ENCODE measurements at regions not wholly inside any gene's neighbourhood (a gene's known extent, or its start where the extent isn't known, plus 50 kb on each side); places are given as distances from the start of the nearest gene placed in this dataset.
"Not testable (repeated sequence)": the region's sequence is repeated elsewhere in the genome, so short reads cannot be mapped to it uniquely, and the experiment has no call there.

- ATAC-seq (replicated peaks) = no peak
- Mint-ChIP-seq H3K4me1 (no peaks in the 10 kb centered on the region), H3K27ac (no peak overlapping the region), H3K27me3 (no peaks in the 10 kb centered on the region), H3K4me3 (no peak overlapping the region), H3K9me3 (peaks cover 3 to 5% of the 10 kb centered on the region in 2 donors), H3K36me3 (no peaks in the 10 kb centered on the region)
- no peak for DNase-seq
Measured at GRCh38 chr16:52128361-52128760, 418.6 kb downstream of the TOX3 start.

- no peaks in the 10 kb centered on the region for H3K36me3 Mint-ChIP-seq
Measured at GRCh38 chr16:52123842-52124241, 423.1 kb downstream of the TOX3 start.

GRCh38 chr16:52123061-52123839 lies 423.7 kb downstream of the TOX3 start:
- ATAC-seq (replicated peaks) = no peak
- DNase-seq = no peak
- no peak overlapping the region for H3K27ac Mint-ChIP-seq
- no peaks in the 10 kb centered on the region for H3K27me3 Mint-ChIP-seq
- no peaks in the 10 kb centered on the region for H3K36me3 Mint-ChIP-seq
- H3K9me3 Mint-ChIP-seq = peaks cover 12 to 24% of the 10 kb centered on the region in 2 donors
- no peaks in the 10 kb centered on the region for H3K4me1 Mint-ChIP-seq
- H3K4me3 Mint-ChIP-seq = no peak overlapping the region

More at GRCh38 chr16:52123842-52124241, 423.1 kb downstream of the TOX3 start:
- H3K27me3 Mint-ChIP-seq = no peaks in the 10 kb centered on the region
- DNase-seq (no peak), ATAC-seq (replicated peaks) (no peak)
- H3K4me1 Mint-ChIP-seq = no peaks in the 10 kb centered on the region
- H3K27ac Mint-ChIP-seq = no peak overlapping the region
- no peak overlapping the region for H3K4me3 Mint-ChIP-seq
- H3K9me3 Mint-ChIP-seq = peaks cover 12 to 23% of the 10 kb centered on the region in 2 donors

GRCh38 chr16:52117171-52117570 lies 429.8 kb downstream of the TOX3 start:
- Mint-ChIP-seq H3K36me3 (no peaks in the 10 kb centered on the region), H3K4me1 (no peaks in the 10 kb centered on the region), H3K27me3 (peaks cover 0 to 3% of the 10 kb centered on the region in 2 donors), H3K9me3 (peaks cover 9 to 32% of the 10 kb centered on the region in 2 donors), H3K4me3 (no peak overlapping the region), H3K27ac (no peak overlapping the region)
- DNase-seq = no peak
- no peak for ATAC-seq (replicated peaks)

- DNase-seq (no peak), ATAC-seq (replicated peaks) (no peak)
- H3K36me3 Mint-ChIP-seq = no peaks in the 10 kb centered on the region
Measured at GRCh38 chr16:52114379-52114778, 432.6 kb downstream of the TOX3 start.

GRCh38 chr16:52113533-52114183 lies 433.3 kb downstream of the TOX3 start:
- Mint-ChIP-seq H3K9me3 (peaks cover 1 to 11% of the 10 kb centered on the region in 2 donors), H3K27ac (no peak overlapping the region), H3K4me1 (no peaks in the 10 kb centered on the region), H3K27me3 (peaks cover 0 to 3% of the 10 kb centered on the region in 2 donors), H3K36me3 (no peaks in the 10 kb centered on the region), H3K4me3 (no peak overlapping the region)
- ATAC-seq (replicated peaks) (no peak), DNase-seq (no peak)

More at GRCh38 chr16:52114379-52114778, 432.6 kb downstream of the TOX3 start:
- no peak overlapping the region for H3K4me3 Mint-ChIP-seq
- peaks cover 5 to 17% of the 10 kb centered on the region in 2 donors for H3K9me3 Mint-ChIP-seq
- no peaks in the 10 kb centered on the region for H3K4me1 Mint-ChIP-seq
- H3K27me3 Mint-ChIP-seq = peaks cover 0 to 3% of the 10 kb centered on the region in 2 donors
- H3K27ac Mint-ChIP-seq = no peak overlapping the region

- DNase-seq; H3K9me3 Mint-ChIP-seq; ATAC-seq (replicated peaks); H3K36me3 Mint-ChIP-seq; H3K27ac Mint-ChIP-seq; H3K4me1 Mint-ChIP-seq; H3K4me3 Mint-ChIP-seq; H3K27me3 Mint-ChIP-seq: not testable (repeated sequence)
Measured at GRCh38 chr16:52104993-52105392, 441.9 kb downstream of the TOX3 start.

GRCh38 chr16:52103791-52104190 lies 443.2 kb downstream of the TOX3 start:
- Mint-ChIP-seq H3K36me3 (no peaks in the 10 kb centered on the region), H3K9me3 (no peaks in the 10 kb centered on the region), H3K27ac (no peak overlapping the region), H3K4me3 (no peak overlapping the region), H3K4me1 (no peaks in the 10 kb centered on the region), H3K27me3 (no peaks in the 10 kb centered on the region)
- ATAC-seq (replicated peaks) (no peak), DNase-seq (no peak)

- ATAC-seq (replicated peaks) = no peak
- H3K36me3 Mint-ChIP-seq = no peaks in the 10 kb centered on the region
- H3K4me1 Mint-ChIP-seq = no peaks in the 10 kb centered on the region
- no peak overlapping the region for H3K27ac Mint-ChIP-seq
- no peak overlapping the region for H3K4me3 Mint-ChIP-seq
- H3K27me3 Mint-ChIP-seq = no peaks in the 10 kb centered on the region
- no peak for DNase-seq
- H3K9me3 Mint-ChIP-seq = no peaks in the 10 kb centered on the region
Measured at GRCh38 chr16:52101246-52101645, 445.7 kb downstream of the TOX3 start.

GRCh38 chr16:52099382-52099781 lies 447.6 kb downstream of the TOX3 start:
- H3K27me3 Mint-ChIP-seq = no peaks in the 10 kb centered on the region
- H3K36me3 Mint-ChIP-seq = no peaks in the 10 kb centered on the region
- H3K9me3 Mint-ChIP-seq = peaks cover 0 to 3% of the 10 kb centered on the region in 2 donors
- no peaks in the 10 kb centered on the region for H3K4me1 Mint-ChIP-seq
- DNase-seq = no peak
- H3K4me3 Mint-ChIP-seq = no peak overlapping the region
- no peak overlapping the region for H3K27ac Mint-ChIP-seq
- ATAC-seq (replicated peaks) = no peak

GRCh38 chr16:52095471-52095870 lies 451.5 kb downstream of the TOX3 start:
- H3K27ac Mint-ChIP-seq = no peak overlapping the region
- H3K36me3 Mint-ChIP-seq = no peaks in the 10 kb centered on the region
- peaks cover 0 to 3% of the 10 kb centered on the region in 2 donors for H3K9me3 Mint-ChIP-seq
- H3K4me1 Mint-ChIP-seq = no peaks in the 10 kb centered on the region
- DNase-seq (no peak), ATAC-seq (replicated peaks) (no peak)
- H3K27me3 Mint-ChIP-seq = no peaks in the 10 kb centered on the region
- no peak overlapping the region for H3K4me3 Mint-ChIP-seq

GRCh38 chr16:52092126-52092525 lies 454.8 kb downstream of the TOX3 start:
- Mint-ChIP-seq H3K36me3 (no peaks in the 10 kb centered on the region), H3K4me1 (no peaks in the 10 kb centered on the region), H3K27ac (no peak overlapping the region), H3K4me3 (no peak overlapping the region), H3K27me3 (no peaks in the 10 kb centered on the region), H3K9me3 (peaks cover 0 to 3% of the 10 kb centered on the region in 2 donors)
- no peak for ATAC-seq (replicated peaks)
- no peak for DNase-seq

- no peak overlapping the region for H3K4me3 Mint-ChIP-seq
- no peaks in the 10 kb centered on the region for H3K9me3 Mint-ChIP-seq
- ATAC-seq (replicated peaks) (no peak), DNase-seq (no peak)
- H3K36me3 Mint-ChIP-seq = no peaks in the 10 kb centered on the region
- no peaks in the 10 kb centered on the region for H3K27me3 Mint-ChIP-seq
- H3K4me1 Mint-ChIP-seq = no peaks in the 10 kb centered on the region
- H3K27ac Mint-ChIP-seq = no peak overlapping the region
Measured at GRCh38 chr16:52090080-52090479, 456.9 kb downstream of the TOX3 start.

- Mint-ChIP-seq H3K9me3 (no peaks in the 10 kb centered on the region), H3K4me3 (no peak overlapping the region), H3K27ac (no peak overlapping the region), H3K36me3 (no peaks in the 10 kb centered on the region), H3K27me3 (no peaks in the 10 kb centered on the region), H3K4me1 (no peaks in the 10 kb centered on the region)
- DNase-seq = no peak
- ATAC-seq (replicated peaks) = no peak
Measured at GRCh38 chr16:52089476-52089875, 457.5 kb downstream of the TOX3 start.

GRCh38 chr16:52086901-52087300 lies 460.0 kb downstream of the TOX3 start:
- no peaks in the 10 kb centered on the region for H3K27me3 Mint-ChIP-seq
- no peak for ATAC-seq (replicated peaks)
- no peaks in the 10 kb centered on the region for H3K36me3 Mint-ChIP-seq
- H3K27ac Mint-ChIP-seq = no peak overlapping the region
- no peak overlapping the region for H3K4me3 Mint-ChIP-seq
- no peaks in the 10 kb centered on the region for H3K4me1 Mint-ChIP-seq
- no peak for DNase-seq
- no peaks in the 10 kb centered on the region for H3K9me3 Mint-ChIP-seq
